HEK293T (cell line): ENCODE measurements at regions not wholly inside any gene's neighbourhood (a gene's known extent, or its start where the extent isn't known, plus 50 kb on each side); places are given as distances from the start of the nearest gene placed in this dataset.

Experiments
- CTCF ChIA-PET: fragments of 350-600 bp; formaldehyde crosslinking; extraction: SDS; loops from one replicate; lab custom pipeline; 2021; ENCODE audit warnings: antibody characterized with exemption, inconsistent platforms; lab: Yijun Ruan, JAX
- POLR2A ChIA-PET: fragments of 350-600 bp; formaldehyde crosslinking; extraction: SDS; loops from one replicate; lab custom pipeline; 2020; ENCODE audit warnings: antibody characterized with exemption, inconsistent platforms; lab: Yijun Ruan, JAX
- DNase-seq: peaks from one replicate; pipeline ENCODE4 v3.0.0; 2012; ENCODE audit warnings: mixed read lengths; ENCODE audit errors: extremely low spot score
- ARNT ChIP-seq: fragments of 450-650 bp; IDR thresholded peaks from 2 replicates; pipeline ENCODE4 v1.6.1; 2017; ENCODE audit warnings: mild to moderate bottlenecking
- BHLHE40 ChIP-seq: fragments of 450-650 bp; IDR thresholded peaks from 2 replicates; pipeline ENCODE4 v1.6.1; 2016; ENCODE audit warnings: mild to moderate bottlenecking, moderate library complexity, borderline replicate concordance
- CTBP1 ChIP-seq: fragments of 450-650 bp; IDR thresholded peaks from 2 replicates; pipeline ENCODE4 v1.6.1; 2016; ENCODE audit warnings: borderline replicate concordance
- ELF4 ChIP-seq: fragments of 450-650 bp; IDR thresholded peaks from 2 replicates; pipeline ENCODE4 v1.6.1; 2017; ENCODE audit warnings: antibody characterized with exemption
- FOXA1 ChIP-seq: fragments of 450-650 bp; IDR thresholded peaks from 2 replicates; pipeline ENCODE4 v1.6.1; 2016; ENCODE audit warnings: mild to moderate bottlenecking
- FOXK2 ChIP-seq: fragments of 450-650 bp; IDR thresholded peaks from 2 replicates; pipeline ENCODE4 v1.6.1; 2016; ENCODE audit warnings: mild to moderate bottlenecking
- FOXM1 ChIP-seq: fragments of 450-650 bp; IDR thresholded peaks from 2 replicates; pipeline ENCODE4 v1.6.1; 2017; ENCODE audit warnings: mild to moderate bottlenecking, borderline replicate concordance
- HDGF ChIP-seq: fragments of 450-650 bp; IDR thresholded peaks from 2 replicates; pipeline ENCODE4 v1.6.1; 2017; ENCODE audit warnings: antibody characterized with exemption, borderline replicate concordance
- L3MBTL2 ChIP-seq: fragments of 450-650 bp; conservative IDR thresholded peaks from 2 replicates; pipeline ENCODE4 v1.6.1; 2016; ENCODE audit warnings: mild to moderate bottlenecking
- LEF1 ChIP-seq: fragments of 450-650 bp; IDR thresholded peaks from 2 replicates; pipeline ENCODE4 v1.6.1; 2017; ENCODE audit warnings: mild to moderate bottlenecking, borderline replicate concordance
- NFRKB ChIP-seq: fragments of 450-650 bp; IDR thresholded peaks from 2 replicates; pipeline ENCODE4 v1.6.1; 2016; ENCODE audit warnings: mild to moderate bottlenecking, moderate library complexity
- SP1 ChIP-seq: fragments of 450-650 bp; IDR thresholded peaks from 2 replicates; pipeline ENCODE4 v1.6.1; 2017
- SUZ12 ChIP-seq: fragments of 450-650 bp; IDR thresholded peaks from 2 replicates; pipeline ENCODE4 v1.6.1; 2016; ENCODE audit warnings: mild to moderate bottlenecking
- TARDBP ChIP-seq: fragments of 450-650 bp; IDR thresholded peaks from 2 replicates; pipeline ENCODE4 v1.6.1; 2016
- ZNF384 ChIP-seq: fragments of 450-650 bp; IDR thresholded peaks from 2 replicates; pipeline ENCODE4 v1.6.1; 2016
- TF ChIP-seq, protein P1 (sequence below): fragments of 450-650 bp; IDR thresholded peaks from 2 replicates; pipeline ENCODE4 v1.6.1; 2016

DNA sequence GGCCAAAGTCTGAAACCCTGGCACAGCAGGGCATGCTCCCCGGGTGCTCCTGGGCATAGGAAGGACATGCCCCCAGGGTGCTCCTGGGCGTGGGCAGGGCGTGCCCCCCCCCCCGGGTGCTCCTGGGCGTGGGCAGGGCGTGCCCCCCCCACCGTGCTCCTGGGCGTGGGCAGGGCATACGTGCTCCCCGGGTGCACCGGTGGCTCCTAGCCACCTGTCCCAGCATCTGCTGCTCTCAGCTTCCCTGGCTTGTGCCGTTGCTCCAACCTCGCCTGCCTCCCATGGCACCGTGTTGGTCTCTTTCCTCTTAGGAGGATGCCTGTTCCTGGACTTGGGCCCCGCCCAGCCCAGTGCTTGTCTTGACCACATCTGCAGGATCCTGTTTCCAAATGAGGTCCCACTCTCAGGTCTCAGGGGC lies 95.6 kb upstream of the CTDP1 start:
- TF ChIP-seq SP1 (no peak), CTBP1 (no peak), ELF4 (no peak), BHLHE40 (no peak), ARNT (no peak), SUZ12 (no peak), ZNF384 (no peak), LEF1 (no peak), NFRKB (no peak), TARDBP (no peak), FOXK2 (no peak), FOXM1 (no peak), FOXA1 (no peak), L3MBTL2 (no peak), HDGF (no peak)
- TF ChIP-seq, protein P1, sequence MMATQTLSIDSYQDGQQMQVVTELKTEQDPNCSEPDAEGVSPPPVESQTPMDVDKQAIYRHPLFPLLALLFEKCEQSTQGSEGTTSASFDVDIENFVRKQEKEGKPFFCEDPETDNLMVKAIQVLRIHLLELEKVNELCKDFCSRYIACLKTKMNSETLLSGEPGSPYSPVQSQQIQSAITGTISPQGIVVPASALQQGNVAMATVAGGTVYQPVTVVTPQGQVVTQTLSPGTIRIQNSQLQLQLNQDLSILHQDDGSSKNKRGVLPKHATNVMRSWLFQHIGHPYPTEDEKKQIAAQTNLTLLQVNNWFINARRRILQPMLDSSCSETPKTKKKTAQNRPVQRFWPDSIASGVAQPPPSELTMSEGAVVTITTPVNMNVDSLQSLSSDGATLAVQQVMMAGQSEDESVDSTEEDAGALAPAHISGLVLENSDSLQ, result no peak
- POLR2A ChIA-PET, result no interaction called here
- CTCF ChIA-PET, result no interaction called here
- DNase-seq, result no peak

DNA sequence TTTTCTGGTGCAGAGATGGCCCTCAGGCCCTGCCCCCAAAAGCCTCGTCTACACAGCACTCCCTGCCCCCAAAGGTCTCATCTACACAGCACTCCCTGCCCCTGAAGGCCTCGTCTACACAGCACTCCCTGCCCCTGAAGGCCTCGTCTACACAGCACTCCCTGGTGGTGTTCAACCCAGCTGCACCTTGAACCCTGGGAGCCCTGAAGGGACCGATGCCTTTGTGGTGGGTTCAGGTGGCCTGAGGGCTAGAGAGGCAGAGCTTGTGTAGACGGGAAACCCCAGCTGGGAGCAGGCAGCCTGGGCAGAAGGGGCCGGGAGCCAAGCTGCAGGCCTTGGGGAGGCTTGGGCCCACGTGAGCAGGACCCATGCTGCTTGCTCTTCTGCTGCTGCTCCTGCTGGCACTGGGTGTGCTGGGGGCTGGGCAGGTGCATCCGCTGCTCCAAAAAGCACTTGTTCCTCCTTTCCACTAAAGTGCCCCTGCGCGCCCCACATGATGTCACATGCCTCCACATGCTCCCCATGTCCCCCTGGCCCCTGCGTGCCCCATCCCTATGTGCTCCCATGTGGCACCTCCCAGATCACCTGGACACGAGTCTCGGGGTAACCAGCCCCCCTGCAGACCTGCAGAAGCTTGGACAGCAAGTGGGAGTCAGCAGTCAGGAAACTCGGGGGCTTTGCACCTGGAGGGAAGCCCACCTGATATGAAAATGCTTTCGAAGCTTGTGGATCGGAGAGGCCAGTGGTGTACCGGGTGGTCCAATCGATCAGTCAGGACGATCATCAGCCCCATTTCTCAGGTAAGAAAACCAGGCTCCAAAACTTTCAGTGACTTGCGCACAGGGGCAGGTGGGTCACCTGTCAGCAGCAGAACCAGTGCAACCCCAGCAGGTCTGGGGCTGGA lies 94.9 kb upstream of the CTDP1 start:
- TF ChIP-seq FOXK2, result no peak
- TF ChIP-seq FOXA1, result no peak
- TF ChIP-seq, protein P1, result no peak
- no peak for TF ChIP-seq TARDBP
- TF ChIP-seq NFRKB, result no peak
- TF ChIP-seq ELF4, result no peak
- TF ChIP-seq SP1, result no peak
- TF ChIP-seq CTBP1, result no peak
- TF ChIP-seq L3MBTL2, result no peak
- TF ChIP-seq BHLHE40, result no peak
- no peak for TF ChIP-seq FOXM1
- CTCF ChIA-PET, result no interaction called here
- POLR2A ChIA-PET, result no interaction called here
- DNase-seq, result no peak

DNA sequence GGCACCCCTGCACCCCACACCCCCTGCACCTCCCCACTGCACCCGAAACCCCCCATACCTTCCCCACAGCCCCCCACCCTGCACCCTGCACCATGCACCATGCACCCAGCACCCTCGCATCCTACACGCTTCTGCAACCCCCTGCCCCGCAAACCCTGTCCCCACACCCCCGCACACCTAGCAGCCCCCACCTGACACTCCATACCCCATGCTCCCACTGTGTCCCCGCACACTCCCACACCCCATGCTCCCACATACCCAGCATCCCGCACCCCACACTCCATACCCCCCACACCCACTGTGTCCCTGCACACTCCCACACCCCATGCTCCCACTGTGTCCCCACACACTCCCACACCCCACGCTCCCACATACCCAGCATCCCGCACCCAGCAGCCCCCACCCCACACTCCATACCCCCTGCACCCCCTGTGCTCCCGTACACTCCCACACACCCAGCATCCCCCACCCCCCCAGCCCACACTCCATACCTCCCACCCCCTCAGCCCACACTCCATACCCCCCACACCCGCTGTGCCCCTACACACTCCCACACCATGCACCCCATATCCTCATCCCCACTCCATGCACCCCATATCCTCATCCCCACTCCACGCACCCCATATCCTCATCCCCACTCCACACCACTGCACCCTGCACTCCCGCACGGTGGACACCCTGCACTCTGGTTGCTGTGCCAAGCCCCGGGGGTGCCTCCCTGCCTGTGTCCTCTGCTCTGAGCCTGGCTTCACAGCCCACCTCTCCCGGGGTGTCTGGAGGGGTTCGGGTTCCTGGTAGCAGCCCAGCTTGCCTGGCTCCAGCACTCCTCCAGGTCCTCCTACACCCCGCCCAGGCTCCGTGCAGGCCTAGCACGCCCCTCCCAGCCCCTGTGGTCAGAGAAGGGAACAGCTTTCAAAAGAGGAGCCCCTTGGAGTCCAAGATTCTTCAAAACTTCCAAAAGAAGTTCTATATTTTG lies 93.9 kb upstream of the CTDP1 start:
- ChIA-PET CTCF (no interaction called here), POLR2A (no interaction called here)
- TF ChIP-seq SP1, result no peak
- TF ChIP-seq ARNT, result no peak
- no peak for TF ChIP-seq LEF1
- TF ChIP-seq FOXM1, result no peak
- TF ChIP-seq NFRKB, result no peak
- no peak for TF ChIP-seq HDGF
- TF ChIP-seq TARDBP, result no peak
- TF ChIP-seq BHLHE40, result no peak
- TF ChIP-seq FOXK2, result no peak
- TF ChIP-seq ELF4, result no peak
- no peak for TF ChIP-seq CTBP1
- TF ChIP-seq, protein P1, result no peak
- TF ChIP-seq ZNF384, result no peak
- TF ChIP-seq FOXA1, result no peak
- no peak for TF ChIP-seq SUZ12
- no peak for TF ChIP-seq L3MBTL2
- DNase-seq, result no peak

DNA sequence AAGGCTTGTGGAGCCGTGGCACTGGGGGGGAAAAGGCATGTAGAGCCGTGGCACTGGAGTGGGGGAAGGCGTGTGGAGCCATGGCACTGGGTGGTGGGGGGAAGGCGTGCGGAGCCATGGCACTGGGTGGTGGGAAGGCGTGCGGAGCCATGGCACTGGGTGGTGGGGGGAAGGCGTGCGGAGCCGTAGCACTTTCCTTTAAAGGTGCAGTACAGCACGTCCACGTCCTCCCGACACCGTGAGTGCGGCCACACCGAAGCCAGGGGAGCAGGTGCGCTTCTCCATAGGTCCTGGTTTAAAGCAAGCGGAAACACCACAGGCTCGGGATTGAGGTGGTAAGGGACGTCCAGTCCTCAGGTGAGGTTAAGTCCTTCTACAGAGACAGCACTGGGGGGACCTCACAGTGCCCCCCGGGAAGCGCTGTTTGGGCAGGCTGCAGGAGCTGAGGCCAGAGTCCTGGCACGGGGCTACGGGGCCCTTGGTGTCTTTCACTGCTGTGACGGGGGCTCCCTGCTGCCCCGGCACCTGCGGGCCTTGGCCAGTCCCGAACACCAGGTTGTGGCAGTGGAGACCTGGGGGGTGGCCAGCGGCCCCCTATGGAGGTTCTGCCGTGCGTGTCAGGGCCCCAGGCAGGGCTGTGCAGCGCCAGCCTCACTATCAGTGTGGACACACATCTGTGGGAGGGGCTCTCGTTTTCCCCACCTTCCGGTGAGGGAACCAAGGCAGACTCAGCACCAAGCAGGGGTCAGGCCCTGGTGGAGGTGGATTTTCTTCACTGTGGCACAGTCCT lies 93.0 kb upstream of the CTDP1 start:
- no peak for TF ChIP-seq FOXK2
- no peak for TF ChIP-seq LEF1
- no peak for TF ChIP-seq HDGF
- no peak for TF ChIP-seq FOXM1
- TF ChIP-seq, protein P1, result no peak
- no peak for TF ChIP-seq ELF4
- TF ChIP-seq ARNT, result no peak
- TF ChIP-seq SUZ12, result no peak
- TF ChIP-seq FOXA1, result no peak
- no peak for TF ChIP-seq NFRKB
- no peak for TF ChIP-seq SP1
- TF ChIP-seq TARDBP, result no peak
- no peak for TF ChIP-seq ZNF384
- no peak for TF ChIP-seq L3MBTL2
- no peak for TF ChIP-seq BHLHE40
- TF ChIP-seq CTBP1, result no peak
- ChIA-PET POLR2A (no interaction called here), CTCF (no interaction called here)
- DNase-seq, result no peak
